AG10803 (cell line): ENCODE measurements at regions not wholly inside any gene's neighbourhood (a gene's known extent, or its start where the extent isn't known, plus 50 kb on each side); places are given as distances from the start of the nearest gene placed in this dataset.
A peak's percentile ranks its signal among the peaks of the same experiment; 100 is the strongest.

Experiments
- DNase-seq: peaks from one replicate; pipeline ENCODE4 v3.0.0; 2010; ENCODE audit warnings: low read depth
- H3K4me3 ChIP-seq: 2 replicates; pipeline ENCODE4 v1.5.1; 2011; ENCODE audit warnings: mild to moderate bottlenecking, low read length, control low read depth
- TF ChIP-seq, protein P1 (sequence below): conservative IDR thresholded peaks from 2 replicates; pipeline ENCODE4 v1.5.1; 2011; ENCODE audit warnings: mild to moderate bottlenecking, low read length, control low read depth, inconsistent platforms

GRCh38 chr4:10342866-10343265 lies 114.4 kb downstream of the ZNF518B start:
- TF ChIP-seq, protein P1, sequence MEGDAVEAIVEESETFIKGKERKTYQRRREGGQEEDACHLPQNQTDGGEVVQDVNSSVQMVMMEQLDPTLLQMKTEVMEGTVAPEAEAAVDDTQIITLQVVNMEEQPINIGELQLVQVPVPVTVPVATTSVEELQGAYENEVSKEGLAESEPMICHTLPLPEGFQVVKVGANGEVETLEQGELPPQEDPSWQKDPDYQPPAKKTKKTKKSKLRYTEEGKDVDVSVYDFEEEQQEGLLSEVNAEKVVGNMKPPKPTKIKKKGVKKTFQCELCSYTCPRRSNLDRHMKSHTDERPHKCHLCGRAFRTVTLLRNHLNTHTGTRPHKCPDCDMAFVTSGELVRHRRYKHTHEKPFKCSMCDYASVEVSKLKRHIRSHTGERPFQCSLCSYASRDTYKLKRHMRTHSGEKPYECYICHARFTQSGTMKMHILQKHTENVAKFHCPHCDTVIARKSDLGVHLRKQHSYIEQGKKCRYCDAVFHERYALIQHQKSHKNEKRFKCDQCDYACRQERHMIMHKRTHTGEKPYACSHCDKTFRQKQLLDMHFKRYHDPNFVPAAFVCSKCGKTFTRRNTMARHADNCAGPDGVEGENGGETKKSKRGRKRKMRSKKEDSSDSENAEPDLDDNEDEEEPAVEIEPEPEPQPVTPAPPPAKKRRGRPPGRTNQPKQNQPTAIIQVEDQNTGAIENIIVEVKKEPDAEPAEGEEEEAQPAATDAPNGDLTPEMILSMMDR, result no peak
- no peak overlapping the region for H3K4me3 ChIP-seq
- no peak for DNase-seq

DNA sequence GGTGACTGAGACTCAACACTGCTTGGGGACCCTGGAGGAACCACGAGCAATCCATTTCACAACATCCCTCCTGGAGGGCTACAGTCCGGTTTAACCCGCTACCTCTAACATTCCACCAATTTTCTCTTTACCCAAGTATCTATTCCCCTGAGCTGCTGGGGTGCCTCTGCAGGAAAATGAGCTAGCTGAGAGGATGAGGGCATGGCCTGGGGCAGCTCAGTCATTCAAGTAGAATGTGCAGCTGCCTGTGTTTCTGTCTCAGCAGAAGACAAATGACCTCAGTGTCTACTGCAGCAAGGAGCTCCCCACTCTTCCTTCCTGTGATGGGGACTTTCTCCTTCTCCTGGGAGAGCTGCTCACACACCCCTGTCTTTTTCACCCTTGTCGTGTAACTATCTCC lies 120.8 kb downstream of the ZNF518B start:
- TF ChIP-seq, protein P1, result no peak
- H3K4me3 ChIP-seq, result no peak overlapping the region
- peak; percentile 75 for DNase-seq

GRCh38 chr4:10335050-10335449 lies 122.2 kb downstream of the ZNF518B start:
- no peak overlapping the region for H3K4me3 ChIP-seq
- TF ChIP-seq, protein P1, result no peak
- DNase-seq, result no peak

- no peak overlapping the region for H3K4me3 ChIP-seq
- TF ChIP-seq, protein P1, result no peak
- peak; percentile 15 for DNase-seq
Observed at GRCh38 chr4:10334506-10335028, 122.7 kb downstream of the ZNF518B start.

GRCh38 chr4:10333942-10334341 lies 123.3 kb downstream of the ZNF518B start:
- peak; percentile 10 for DNase-seq
- TF ChIP-seq, protein P1, result no peak
- no peak overlapping the region for H3K4me3 ChIP-seq

DNA sequence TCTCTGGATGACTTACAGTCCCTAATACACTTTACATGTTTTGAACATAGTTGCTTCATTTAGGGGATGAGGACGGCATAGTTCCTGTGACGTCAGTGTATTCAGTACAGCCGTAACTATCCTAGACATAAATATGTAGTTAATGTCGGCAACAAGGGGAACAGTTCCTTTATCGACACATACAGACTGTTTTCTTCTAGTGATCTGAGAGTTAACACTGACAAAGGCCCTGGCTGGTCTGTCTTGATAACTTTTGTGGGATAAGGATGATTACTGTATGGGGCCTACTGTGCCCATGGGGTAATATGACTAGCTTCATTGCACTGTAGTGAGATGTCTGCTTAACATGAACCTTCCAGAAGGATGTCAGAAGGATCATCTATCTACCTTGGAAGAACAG lies 131.2 kb downstream of the ZNF518B start:
- DNase-seq, result no peak
- TF ChIP-seq, protein P1, result no peak
- no peak overlapping the region for H3K4me3 ChIP-seq

DNA sequence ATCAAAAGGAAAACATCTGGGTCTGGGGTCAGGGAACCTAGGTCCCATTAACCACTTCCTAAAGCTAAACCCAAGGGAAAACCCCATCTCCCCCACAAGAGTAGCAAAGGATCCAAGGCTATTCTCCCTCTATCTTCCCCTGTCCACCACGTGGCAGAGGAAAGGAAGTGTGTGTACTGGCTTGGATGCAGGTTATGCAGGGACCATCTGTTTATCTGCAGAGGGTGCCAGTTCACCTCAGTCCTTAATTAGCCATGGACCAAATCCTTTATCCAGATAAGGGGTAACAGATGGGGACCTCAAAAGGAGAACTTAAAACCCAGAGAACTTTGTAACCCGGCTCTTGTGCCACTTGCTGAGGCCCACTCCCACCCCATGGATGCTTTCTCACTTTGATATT lies 135.3 kb downstream of the ZNF518B start:
- no peak for DNase-seq
- TF ChIP-seq, protein P1, result no peak
- no peak overlapping the region for H3K4me3 ChIP-seq
